Hematopoietic multipotent progenitor cell (in vitro differentiated cells): ENCODE measurements at regions not wholly inside any gene's neighbourhood (a gene's known extent, or its start where the extent isn't known, plus 50 kb on each side); places are given as distances from the start of the nearest gene placed in this dataset.
A peak's percentile ranks its signal among the peaks of the same experiment; 100 is the strongest.
"Not testable (repeated sequence)": the region's sequence is repeated elsewhere in the genome, so short reads cannot be mapped to it uniquely, and the experiment has no call there.

Experiments
- DNase-seq, 3 donors: peaks; one replicate each; pipeline ENCODE4 v3.0.0-alpha.2; 2011 to 2015; ENCODE audit warnings: low read depth in 2 of 3, low spot score in 2 of 3

DNA sequence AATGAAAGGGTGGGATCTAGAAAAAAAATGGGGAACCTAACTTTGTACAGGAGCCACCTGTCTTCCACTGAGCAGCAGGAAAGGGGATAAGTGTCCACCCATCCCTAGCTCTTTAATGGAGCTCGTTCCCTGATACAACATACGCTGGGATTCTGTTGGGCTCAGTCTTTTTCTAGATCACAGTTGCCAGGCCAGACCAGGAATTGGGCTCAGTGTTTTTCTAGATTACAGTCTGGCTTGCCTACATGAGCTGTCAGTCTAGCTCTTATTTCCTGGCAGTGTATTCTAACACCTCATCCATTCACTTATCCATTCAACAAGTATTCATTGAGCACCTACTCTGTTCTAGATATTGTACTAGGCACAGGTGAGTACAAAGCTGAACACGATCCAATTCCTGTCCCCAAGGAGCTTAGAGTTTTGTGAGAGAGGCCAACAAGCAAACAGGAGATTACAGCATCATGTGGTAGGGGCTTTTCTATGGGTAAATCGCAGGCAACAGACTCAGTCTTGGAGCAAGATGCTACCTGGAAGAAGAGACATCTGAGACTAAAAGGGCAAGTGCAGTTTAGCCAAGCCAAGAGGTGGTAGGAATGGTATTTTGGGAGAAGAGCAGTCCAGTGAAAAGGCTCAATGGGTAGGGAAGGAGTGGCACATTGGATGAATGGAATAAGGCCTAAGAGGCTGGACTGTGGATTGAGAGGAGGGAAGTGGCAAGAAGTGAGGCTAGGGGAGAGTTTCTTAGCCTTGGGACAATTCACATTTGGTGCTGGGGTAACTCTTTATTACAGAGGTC lies 138.0 kb upstream of the HS3ST2 start:
- DNase-seq, result no peak

DNA sequence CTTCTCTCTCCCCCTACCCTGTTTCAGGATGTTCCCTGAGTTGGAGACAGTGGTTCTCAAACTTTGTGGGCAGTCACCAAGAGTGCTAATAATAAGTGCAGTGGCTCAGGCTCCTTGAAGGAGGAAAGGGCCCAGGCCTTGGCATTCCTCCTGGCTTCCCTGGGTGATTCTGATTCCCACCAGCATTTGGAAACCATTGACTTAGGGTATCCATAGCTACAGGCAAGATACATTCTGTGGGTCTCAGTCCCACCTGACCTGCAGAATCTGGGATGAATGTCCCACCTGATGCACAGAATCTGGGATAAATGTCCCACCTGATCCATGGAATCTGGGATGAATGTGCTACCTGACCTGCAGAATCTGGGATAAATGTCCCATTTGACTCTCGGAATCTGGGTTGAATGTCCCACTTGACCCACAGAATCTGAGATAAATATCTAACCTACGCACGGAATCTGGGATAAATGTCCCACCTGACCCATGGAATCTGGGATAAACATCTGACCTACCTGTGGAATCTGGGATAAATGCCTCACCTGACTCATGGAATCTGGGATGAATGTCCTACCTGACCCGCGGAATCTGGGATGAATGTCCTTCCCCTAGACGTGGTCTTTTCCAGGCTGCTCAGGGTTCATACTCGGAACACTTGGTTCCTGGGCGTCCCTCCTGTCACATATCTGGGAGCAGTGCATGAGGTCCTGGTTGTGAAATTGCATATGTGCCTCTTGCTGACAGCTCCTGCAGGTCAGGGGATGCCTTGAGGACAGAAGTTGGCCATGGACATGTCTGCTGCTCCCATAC lies 136.7 kb upstream of the HS3ST2 start:
- DNase-seq, result no peak

DNA sequence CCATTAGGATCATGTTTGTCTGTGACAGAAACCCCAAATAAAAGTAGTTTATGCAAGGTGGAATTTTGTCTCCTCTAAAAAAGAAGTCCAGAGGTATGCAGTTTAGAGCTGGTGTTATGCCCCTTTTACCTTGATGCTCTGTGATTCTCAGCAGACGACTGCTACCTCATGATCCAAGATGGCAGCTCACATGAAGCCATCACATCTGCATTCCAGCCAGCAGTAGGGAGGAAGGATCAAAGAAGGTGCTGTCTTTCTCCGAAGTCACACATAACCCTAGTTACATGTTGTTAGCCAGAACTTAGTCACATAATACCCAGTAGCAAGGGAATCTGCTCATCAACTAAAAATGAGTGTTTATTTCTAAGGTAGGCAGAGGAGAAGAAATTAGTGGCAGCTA lies 135.7 kb upstream of the HS3ST2 start:
- DNase-seq, result no peak

DNA sequence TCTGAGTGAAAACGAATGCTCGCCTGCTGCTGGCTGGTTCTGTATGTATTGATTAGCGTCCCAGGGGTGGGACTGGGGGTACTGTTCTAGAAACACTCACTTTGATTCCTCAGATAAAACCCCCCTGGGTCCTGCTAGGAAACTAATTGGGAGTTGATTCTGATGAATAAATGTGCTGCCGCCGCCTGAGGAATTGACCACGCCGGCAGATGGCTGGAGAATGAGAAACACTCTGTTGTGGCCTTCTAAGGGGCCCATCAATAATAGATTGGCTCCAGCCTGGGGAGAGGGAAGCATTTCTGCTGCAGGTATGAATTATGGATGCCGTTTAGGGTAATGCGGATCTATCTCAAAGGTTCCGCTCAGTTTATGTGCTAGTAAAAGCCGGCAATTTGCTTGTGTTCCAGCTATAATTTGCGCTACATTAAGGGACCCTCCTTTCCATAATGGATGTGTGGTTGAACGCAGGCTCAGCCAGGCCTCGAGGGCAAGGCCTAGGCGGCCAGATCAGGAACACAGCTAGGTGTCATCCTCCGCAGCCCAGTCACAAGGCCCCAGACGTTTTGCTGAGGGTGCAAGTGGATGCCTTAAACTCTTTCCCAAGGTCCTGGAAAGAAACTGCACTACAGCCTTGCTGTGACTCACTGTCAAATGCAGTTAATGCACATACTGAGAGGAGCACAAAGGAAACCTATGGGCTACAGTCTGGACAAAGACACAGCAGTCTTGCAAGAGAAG lies 132.2 kb upstream of the HS3ST2 start:
- DNase-seq, result no peak

DNA sequence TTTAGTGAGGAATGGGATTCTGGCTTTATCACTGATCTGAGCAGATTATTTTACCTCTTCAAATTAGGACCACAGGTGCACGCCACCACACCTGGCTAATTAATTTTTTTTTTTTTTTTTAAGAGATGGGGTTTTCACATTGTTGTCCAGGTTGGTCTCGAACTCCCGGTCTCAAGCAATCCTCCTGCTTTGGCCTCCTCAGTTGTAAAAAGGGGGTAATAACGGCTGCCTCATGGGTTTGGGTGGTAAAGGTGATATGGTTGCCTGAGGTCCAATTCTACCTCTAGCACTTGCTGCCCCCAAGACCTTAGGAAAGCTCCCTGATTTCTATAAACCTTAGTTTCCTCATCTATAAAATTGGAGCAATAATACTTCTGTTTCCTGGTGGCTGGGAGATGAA lies 130.7 kb upstream of the HS3ST2 start:
- no peak for DNase-seq

DNA sequence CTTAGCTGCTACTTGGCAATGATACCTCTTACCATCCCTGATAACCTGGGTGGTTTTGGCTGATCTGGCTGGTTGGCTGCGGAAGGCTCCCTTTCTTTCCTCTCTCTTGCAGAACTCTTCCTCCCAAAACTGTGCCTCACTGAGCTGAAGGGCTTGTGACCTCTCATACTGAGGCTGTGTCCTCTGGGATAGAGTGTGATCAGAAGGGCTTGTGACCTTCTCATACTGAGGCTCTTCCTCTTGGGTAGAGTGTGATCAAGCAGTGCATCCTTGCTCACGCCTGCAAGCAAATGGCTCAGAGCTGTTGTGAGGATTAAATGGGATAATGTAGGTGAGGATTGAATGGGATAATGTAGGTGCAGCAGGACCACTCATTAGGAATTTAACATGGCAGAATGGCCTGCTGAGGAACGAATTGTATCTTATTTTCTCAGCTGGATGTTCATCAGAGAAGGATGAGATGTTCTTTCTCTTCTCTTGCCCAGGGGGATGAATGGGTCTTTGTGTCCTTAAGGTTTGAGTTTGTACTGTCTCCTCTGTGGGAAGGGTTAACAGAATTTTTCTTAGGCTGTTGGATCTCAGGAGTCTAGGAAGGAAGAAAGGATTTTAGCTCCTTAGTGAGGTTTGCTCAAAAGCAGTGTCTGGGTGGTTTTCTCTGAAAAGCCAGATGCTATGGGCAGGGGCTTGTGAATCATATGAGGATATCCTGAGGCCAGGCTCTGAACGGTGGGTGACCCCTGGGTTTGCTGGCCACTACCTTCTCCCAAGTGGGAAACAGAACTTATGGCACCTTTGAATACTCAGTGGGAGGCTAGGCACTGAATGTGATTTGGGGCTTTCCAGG lies 130.0 kb upstream of the HS3ST2 start:
- DNase-seq, result no peak

DNA sequence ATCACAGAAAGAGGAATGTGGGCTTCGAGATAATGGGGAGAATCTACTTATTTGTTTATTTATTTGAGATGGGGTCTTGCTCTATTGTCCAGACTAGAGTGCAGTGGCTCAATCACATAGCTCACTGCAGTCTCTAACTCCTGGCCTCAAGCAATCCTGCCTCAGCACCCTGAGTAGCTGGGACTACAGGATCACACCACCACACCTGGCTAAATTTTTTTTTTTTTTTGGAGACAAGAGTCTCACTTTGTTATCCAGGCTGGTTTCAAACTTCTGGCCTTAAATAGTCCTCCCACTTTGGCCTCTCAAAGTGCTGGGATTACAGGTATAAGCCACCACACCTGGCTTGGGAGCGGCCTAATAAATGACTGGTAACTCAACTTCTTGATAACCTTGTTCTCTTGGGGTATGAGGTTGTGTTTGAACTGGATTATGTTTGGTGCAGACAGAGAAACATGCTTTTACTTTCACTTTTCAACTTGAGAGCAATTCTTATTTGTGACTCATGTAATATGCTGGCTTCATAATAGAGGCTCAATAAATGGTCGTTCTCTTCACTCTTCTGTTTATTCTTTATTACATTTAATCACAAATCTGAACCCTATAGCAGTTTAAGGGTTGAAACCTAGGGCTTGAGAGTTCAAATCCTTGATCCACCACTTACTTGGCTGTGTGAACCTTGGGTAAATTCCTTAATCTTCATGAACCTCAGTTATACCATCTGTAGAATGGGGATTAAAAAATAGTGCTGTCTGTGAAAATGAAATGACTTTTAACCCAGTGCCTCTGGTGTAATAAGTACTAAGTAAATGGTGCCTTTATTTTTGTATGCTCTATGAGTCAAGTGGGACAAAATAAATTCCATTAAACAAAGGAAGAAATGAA lies 129.1 kb upstream of the HS3ST2 start:
- peak in 1 of 3 donors; percentile 29 for DNase-seq

DNA sequence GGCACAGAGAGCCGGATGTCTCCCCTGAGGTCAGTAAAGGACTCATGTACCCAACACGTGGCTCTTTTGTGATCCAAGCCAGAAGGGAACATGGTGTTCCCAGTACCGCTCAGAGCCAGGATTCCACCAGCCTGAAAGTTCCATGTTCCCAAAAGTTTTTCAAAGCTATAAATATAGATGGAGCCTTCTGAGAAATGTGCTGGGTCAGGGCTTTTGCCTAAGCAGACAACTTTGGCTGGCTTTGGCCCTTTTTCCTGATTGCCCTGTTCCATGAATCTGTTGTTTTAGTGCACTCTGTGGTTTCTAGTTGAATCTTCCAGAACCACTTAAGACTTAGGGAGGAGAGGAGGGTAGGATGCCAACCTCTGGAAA lies 128.5 kb upstream of the HS3ST2 start:
- DNase-seq, result no peak

DNA sequence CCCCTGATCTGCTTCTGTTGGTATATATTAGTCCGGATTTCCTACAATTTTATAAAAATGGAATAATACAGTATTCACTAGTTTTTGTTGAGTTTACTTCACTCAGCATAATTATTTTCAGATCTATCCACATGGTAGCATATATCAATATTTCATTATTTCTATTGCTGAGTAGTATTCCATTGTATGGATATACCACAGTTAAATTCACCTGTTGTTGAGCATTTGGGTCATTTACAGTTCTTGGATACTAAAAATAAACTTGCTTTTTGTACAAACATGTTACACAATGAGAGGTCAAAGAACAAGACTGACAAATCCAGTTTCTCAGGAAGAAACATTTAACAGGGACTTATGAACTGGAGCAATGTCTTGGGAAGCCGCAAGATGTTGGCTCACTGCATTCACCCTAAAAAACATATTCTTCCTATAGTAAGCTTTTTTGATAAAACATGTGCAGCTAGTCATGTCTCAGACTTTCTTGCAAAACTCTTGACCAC lies 126.9 kb upstream of the HS3ST2 start:
- DNase-seq, result no peak

DNA sequence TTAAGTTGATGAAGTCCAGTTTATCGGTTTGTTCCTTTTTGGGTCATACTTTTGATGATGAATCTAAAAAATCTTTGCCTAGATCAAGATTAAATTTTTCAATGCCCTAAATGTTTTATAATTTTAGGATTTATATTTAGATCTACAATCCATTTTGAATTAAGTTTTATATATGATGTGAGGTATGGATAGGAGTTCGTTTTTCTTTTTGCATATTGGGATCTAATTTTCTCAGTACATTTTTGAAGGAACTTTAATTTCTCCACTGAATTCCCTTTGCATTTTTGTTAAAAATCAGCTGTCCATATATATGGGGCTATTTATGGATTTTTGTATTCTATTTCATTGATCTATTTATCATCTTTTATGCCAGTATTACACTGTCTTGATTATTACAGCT lies 125.5 kb upstream of the HS3ST2 start:
- no peak for DNase-seq

DNA sequence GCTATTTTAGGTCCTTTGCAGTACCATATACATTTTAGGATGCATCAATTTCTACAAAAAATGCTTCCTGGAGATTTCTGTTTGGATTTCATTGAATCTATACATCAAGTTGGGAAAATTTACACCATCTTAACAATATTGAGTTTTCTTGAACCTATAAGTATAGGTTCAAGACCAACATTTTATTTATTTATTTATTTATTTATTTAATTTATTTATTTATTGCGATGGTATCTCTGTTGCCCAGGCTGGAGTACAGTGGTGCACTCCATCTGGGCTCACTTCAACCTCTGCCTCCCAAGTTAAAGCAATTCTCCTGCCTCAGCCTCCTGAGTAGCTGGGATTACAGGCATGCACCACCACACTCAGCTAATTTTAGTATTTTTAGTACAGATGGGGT lies 125.0 kb upstream of the HS3ST2 start:
- DNase-seq, result no peak

DNA sequence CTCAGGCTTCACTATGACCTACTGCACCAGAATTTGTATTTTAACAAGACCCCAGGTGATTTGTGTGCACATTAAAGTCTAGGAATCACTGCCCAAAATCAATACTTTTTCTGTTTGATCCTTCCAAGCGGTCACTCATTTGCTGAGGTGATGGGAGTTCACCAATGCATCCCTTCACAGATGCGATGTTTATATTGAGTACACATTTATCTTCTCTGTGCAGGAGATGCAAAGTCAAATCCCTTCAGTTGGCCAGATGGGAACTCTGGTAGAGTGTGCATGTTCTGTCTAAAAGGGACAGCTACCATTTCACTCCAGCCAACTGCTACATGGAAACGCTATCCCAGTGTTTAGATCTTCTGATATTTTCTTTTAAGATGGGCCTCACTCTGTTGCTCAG lies 122.6 kb upstream of the HS3ST2 start:
- no peak for DNase-seq

DNA sequence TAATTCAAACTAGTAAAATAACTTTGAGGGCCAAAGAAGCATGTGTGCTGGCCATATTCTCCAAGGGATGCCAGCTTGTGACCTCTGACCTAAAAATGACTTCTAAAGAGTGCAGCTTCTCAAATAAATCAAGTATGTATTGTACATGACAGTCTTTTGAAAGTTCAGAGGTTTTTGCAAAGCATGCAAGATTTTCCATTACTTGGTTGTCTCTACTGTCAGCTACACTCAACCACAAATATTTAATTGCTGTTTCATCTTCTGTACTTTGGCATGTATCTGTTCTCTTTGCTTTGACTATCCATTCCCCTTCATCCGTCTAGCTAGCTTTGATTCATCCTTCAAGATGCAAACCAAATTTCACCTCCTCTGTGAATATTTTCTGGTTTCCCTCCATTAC lies 121.9 kb upstream of the HS3ST2 start:
- no peak for DNase-seq

DNA sequence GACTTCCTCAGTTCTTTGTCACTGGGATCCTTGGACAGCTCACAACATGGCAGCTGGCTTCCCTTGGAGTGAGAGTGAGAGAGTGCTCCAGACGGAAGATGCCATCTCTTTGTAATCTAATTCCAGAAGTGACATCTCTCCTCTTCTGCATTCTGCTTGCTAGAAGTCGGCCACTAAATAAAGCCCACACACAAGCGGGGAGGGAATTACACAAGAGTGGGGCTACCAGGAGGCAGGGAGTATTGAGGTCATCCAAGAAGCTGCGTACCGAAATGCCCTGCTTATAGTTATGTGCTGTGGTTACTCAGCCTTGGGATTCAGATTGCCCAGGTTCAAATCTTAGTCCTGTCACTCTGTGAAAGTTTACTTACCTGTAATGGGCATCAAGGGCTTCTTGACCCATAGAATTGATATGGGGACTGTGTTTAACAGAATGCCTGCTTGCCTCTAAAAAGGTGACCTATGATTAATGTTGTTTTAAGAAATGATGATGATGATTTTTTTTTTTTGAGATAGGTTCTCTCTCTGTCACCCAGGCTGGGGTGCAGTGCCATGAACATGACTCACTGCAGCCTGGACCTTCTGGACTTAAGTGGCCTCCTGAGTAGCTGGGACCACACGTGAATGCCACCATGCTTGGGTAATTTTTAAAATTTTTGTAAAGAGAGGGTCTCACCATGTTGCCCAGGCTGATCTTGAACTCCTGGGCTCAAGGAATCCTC lies 120.9 kb upstream of the HS3ST2 start:
- no peak for DNase-seq

DNA sequence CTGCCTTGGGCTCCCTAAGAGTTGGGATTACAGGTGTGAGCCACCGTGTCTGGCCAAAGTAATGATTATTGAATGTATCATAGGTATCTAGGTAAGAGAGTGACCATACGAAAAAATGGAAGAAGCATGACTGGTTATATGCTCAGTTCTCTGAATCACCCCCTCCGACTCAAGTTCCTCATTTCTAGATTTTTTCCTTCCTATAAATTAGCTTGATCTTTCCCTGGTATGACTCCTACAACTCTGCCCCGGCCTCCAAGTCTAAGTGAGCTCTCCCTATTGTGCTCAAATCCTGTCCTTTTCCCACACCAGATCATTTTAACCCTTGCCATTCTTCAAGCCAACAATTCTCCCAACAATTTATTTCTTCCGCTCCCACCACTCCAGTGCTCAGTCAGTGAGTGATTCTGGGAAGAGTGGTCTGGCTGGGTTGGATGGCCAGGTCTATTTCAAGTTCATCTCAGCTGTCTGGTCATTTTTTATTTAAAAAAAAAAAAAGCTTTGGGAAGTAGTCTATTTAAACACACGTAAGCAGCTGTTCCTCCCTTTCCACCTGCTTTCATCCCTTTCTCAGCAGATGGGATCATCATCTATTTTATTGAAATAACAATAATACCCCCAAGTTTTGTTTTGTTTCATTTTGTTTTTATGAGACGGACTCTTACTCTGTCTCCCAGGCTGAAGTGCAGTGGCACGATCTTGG lies 120.2 kb upstream of the HS3ST2 start:
- DNase-seq, result no peak

DNA sequence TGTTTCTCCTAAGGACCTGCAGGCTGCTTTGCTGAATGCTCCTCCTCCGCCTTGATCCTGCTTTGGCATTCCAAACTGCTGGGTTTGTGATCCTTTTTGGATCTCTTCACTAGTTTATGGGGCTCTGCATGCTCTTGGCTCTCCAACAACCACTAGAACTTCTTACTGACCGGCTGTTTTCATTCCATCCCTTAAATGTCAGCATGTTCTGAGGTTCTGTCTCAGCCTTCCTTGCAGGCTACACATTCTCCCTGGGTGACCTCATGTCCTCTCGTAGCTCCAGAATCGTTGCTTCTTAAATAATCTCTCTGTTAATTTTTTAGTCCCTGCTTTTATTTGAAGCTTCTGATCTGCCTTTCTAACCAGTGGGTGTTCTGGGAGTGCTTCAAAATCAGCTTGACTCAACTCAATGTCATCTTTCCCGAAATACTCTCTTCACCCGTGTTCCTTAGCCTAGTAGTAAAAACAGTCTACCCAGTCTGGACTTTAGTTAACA lies 119.0 kb upstream of the HS3ST2 start:
- DNase-seq, result no peak

DNA sequence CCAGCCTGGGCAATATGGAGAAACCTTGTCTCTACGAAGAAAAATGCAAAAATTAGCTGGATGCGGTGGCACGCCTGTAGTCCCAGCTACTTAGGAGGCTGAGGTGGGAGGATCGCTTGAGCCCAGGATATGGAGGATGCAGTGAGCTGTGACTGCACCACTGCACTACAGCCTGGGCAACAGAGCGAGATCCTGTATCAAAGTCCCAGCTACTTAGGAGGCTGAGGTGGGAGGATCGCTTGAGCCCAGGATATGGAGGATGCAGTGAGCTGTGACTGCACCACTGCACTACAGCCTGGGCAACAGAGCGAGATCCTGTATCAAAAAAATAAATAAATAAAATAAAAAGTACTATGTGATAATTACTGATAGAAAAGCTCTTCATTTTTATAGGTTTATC lies 118.2 kb upstream of the HS3ST2 start:
- DNase-seq, result not testable (repeated sequence)

DNA sequence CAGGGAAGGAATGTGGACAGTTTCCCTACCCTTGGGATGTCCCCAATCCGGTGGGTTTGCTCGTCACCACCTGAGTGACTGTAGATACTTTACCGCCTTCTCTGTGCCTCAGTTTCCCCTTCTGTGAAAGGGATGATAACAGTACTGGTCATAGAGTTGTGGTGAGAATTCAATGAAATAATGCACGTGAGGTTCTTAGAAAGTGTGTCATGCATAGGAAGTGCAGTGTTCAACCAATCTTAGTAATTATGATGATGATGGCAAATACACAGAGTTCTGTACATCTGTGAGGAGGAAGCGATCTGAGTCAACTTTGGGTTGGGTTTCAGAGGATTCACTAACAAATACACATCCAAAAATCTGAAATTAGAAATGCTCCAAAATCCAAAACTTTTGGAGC lies 114.6 kb upstream of the HS3ST2 start:
- DNase-seq, result no peak
